HEK293T (cell line): ENCODE measurements at regions not wholly inside any gene's neighbourhood (a gene's known extent, or its start where the extent isn't known, plus 50 kb on each side); places are given as distances from the start of the nearest gene placed in this dataset.

Experiments
- ELF4 ChIP-seq: fragments of 450-650 bp; IDR thresholded peaks from 2 replicates; pipeline ENCODE4 v1.6.1; 2017; ENCODE audit warnings: antibody characterized with exemption
- FOXK2 ChIP-seq: fragments of 450-650 bp; IDR thresholded peaks from 2 replicates; pipeline ENCODE4 v1.6.1; 2016; ENCODE audit warnings: mild to moderate bottlenecking
- HDGF ChIP-seq: fragments of 450-650 bp; IDR thresholded peaks from 2 replicates; pipeline ENCODE4 v1.6.1; 2017; ENCODE audit warnings: antibody characterized with exemption, borderline replicate concordance
- LEF1 ChIP-seq: fragments of 450-650 bp; IDR thresholded peaks from 2 replicates; pipeline ENCODE4 v1.6.1; 2017; ENCODE audit warnings: mild to moderate bottlenecking, borderline replicate concordance
- NFRKB ChIP-seq: fragments of 450-650 bp; IDR thresholded peaks from 2 replicates; pipeline ENCODE4 v1.6.1; 2016; ENCODE audit warnings: mild to moderate bottlenecking, moderate library complexity
- SP1 ChIP-seq: fragments of 450-650 bp; IDR thresholded peaks from 2 replicates; pipeline ENCODE4 v1.6.1; 2017
- SUZ12 ChIP-seq: fragments of 450-650 bp; IDR thresholded peaks from 2 replicates; pipeline ENCODE4 v1.6.1; 2016; ENCODE audit warnings: mild to moderate bottlenecking

- TF ChIP-seq SUZ12 (no peak), SP1 (no peak), FOXK2 (no peak), NFRKB (no peak), ELF4 (no peak), LEF1 (no peak), HDGF (no peak)
Observed at GRCh38 chr20:57838670-57839151, 128.9 kb upstream of the PMEPA1 start.
